Endothelial cell (in vitro differentiated cells): ENCODE measurements at regions not wholly inside any gene's neighbourhood (a gene's known extent, or its start where the extent isn't known, plus 50 kb on each side); places are given as distances from the start of the nearest gene placed in this dataset.
A peak's percentile ranks its signal among the peaks of the same experiment; 100 is the strongest.

Experiments
- DNase-seq: peaks from one replicate; pipeline ENCODE4 v3.0.0; 2021; ENCODE audit warnings: low spot score
- H3K27ac Mint-ChIP-seq: one replicate; pipeline ENCODE4 v1.8.0; 2021; ENCODE audit warnings: mixed read lengths, inconsistent platforms; ENCODE audit not compliant: unreplicated experiment
- H3K27me3 Mint-ChIP-seq: one replicate; pipeline ENCODE4 v1.8.0; 2021; ENCODE audit warnings: mild to moderate bottlenecking, moderate library complexity, mixed read lengths, inconsistent platforms; ENCODE audit not compliant: unreplicated experiment
- H3K36me3 Mint-ChIP-seq: one replicate; pipeline ENCODE4 v1.8.0; 2021; ENCODE audit warnings: mild to moderate bottlenecking, low read depth, mixed read lengths, inconsistent platforms; ENCODE audit not compliant: unreplicated experiment
- H3K4me1 Mint-ChIP-seq: one replicate; pipeline ENCODE4 v1.8.0; 2021; ENCODE audit warnings: mild to moderate bottlenecking, mixed read lengths, inconsistent platforms; ENCODE audit not compliant: unreplicated experiment
- H3K4me3 Mint-ChIP-seq: one replicate; pipeline ENCODE4 v1.8.0; 2021; ENCODE audit warnings: mild to moderate bottlenecking, mixed read lengths, inconsistent platforms; ENCODE audit not compliant: unreplicated experiment
- H3K9me3 Mint-ChIP-seq: one replicate; pipeline ENCODE4 v1.8.0; 2021; ENCODE audit warnings: mixed read lengths, inconsistent platforms; ENCODE audit not compliant: unreplicated experiment
- TF ChIP-seq, protein P1 (sequence below): fragments of 200-600 bp; sonication (generic); IDR thresholded peaks from one replicate; pipeline ENCODE4 v1.5.0; 2021; ENCODE audit warnings: antibody characterized with exemption; ENCODE audit not compliant: unreplicated experiment

DNA sequence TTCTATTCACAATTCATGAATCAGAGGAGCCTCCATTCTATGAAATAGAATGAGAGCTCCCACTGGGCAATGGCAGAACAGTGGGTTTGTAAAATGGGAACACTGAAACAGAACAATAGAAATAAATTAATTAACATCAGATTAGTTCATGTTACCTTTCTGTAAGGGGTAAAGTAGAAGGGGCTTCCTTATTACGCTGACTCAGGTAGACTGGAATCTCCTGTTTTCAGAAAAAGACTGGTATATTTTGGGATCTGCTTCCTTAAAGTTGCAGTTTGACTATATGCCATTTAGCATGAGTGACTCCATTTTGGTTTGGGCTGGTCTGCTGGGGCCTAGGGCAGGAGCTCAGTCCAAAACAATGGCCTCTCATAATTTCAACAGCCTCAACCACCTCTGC is 52.8 kb upstream of the ZFAND3 start:
- TF ChIP-seq, protein P1, sequence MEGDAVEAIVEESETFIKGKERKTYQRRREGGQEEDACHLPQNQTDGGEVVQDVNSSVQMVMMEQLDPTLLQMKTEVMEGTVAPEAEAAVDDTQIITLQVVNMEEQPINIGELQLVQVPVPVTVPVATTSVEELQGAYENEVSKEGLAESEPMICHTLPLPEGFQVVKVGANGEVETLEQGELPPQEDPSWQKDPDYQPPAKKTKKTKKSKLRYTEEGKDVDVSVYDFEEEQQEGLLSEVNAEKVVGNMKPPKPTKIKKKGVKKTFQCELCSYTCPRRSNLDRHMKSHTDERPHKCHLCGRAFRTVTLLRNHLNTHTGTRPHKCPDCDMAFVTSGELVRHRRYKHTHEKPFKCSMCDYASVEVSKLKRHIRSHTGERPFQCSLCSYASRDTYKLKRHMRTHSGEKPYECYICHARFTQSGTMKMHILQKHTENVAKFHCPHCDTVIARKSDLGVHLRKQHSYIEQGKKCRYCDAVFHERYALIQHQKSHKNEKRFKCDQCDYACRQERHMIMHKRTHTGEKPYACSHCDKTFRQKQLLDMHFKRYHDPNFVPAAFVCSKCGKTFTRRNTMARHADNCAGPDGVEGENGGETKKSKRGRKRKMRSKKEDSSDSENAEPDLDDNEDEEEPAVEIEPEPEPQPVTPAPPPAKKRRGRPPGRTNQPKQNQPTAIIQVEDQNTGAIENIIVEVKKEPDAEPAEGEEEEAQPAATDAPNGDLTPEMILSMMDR, result no peak
- Mint-ChIP-seq H3K4me3 (no peak overlapping the region), H3K36me3 (no peaks in the 10 kb centered on the region), H3K27me3 (peaks cover 8% of the 10 kb centered on the region), H3K9me3 (no peaks in the 10 kb centered on the region), H3K4me1 (no peaks in the 10 kb centered on the region), H3K27ac (peak overlapping the region; percentile 13)
- no peak for DNase-seq

DNA sequence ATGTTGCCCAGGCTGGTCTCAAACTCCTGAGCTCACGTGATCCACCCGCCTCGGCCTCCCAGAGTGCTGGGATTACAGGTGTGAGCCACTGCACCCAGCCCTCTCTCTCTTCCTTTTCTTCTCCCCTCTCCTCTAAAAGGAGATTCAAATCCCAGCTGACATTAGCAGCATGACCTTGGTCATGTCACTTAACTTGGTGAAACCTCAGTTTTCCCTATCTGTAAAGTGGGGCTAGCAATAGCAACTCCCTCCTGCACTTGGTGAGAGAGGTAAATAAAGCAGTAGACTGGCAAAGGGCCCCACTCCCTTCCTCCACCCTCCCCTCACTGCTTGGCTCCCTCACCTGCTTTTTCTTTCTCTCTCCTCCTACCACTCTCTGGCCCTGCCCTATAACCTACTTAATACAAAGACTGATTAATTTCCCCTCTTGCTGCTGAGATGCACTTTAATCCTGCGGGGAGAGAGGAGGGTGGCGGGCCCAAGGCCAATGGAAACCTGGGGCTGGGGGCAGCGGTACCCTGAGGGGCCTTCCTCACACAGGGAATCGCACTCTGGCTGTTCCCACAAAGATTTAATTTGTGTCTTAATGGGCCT is 54.2 kb upstream of the ZFAND3 start:
- H3K27ac Mint-ChIP-seq, result no peak overlapping the region
- no peaks in the 10 kb centered on the region for H3K36me3 Mint-ChIP-seq
- H3K4me1 Mint-ChIP-seq, result no peaks in the 10 kb centered on the region
- no peak overlapping the region for H3K4me3 Mint-ChIP-seq
- TF ChIP-seq, protein P1, result no peak
- DNase-seq, result no peak
- H3K9me3 Mint-ChIP-seq, result no peaks in the 10 kb centered on the region
- H3K27me3 Mint-ChIP-seq, result peaks cover 16% of the 10 kb centered on the region

DNA sequence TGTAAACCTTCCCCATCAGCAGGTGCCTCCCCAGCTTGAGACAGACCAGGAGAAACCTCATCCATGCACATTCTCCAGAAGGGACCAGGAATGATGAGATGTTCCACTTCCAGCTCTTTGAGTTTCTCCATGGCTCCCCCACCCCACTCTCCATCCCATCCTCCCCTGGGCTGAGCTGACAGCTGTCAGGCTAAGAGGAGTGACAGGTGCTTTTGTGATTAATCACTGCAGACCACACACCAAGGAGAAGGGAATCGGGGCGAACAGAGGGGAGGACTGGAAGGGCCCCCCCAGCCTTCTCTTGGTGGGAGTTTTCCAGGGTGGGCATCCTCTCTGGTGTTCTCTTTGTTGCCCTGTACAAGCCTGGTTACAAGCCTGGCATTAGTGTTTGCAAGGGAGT is 56.1 kb upstream of the ZFAND3 start:
- no peak for DNase-seq
- no peaks in the 10 kb centered on the region for H3K4me1 Mint-ChIP-seq
- H3K27ac Mint-ChIP-seq, result no peak overlapping the region
- peaks cover 17% of the 10 kb centered on the region for H3K27me3 Mint-ChIP-seq
- H3K4me3 Mint-ChIP-seq, result no peak overlapping the region
- no peaks in the 10 kb centered on the region for H3K36me3 Mint-ChIP-seq
- H3K9me3 Mint-ChIP-seq, result no peaks in the 10 kb centered on the region
- TF ChIP-seq, protein P1, result no peak

DNA sequence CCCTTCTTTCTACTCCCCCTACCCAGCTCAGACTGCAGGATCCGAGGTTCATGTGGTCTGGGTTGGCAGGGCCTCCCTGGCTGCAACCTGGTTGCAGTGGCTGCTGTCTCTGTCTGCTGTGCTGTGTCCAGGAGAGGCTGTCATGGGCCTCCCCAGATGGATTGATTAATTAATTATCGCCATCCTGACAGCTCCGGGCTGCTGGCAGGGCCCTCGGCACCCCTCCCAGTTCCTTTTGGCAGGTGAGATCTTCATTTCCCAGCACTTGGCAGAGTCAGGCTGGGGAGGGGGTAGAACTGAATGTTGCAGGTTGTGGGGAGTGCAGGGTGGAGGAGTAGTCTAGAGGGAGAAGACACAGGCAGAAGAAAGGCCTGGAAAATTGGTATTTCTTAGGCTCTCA is 56.7 kb upstream of the ZFAND3 start:
- Mint-ChIP-seq H3K9me3 (no peaks in the 10 kb centered on the region), H3K27ac (no peak overlapping the region), H3K4me3 (no peak overlapping the region), H3K27me3 (peaks cover 17% of the 10 kb centered on the region), H3K4me1 (no peaks in the 10 kb centered on the region), H3K36me3 (no peaks in the 10 kb centered on the region)
- DNase-seq, result no peak
- TF ChIP-seq, protein P1, result no peak

DNA sequence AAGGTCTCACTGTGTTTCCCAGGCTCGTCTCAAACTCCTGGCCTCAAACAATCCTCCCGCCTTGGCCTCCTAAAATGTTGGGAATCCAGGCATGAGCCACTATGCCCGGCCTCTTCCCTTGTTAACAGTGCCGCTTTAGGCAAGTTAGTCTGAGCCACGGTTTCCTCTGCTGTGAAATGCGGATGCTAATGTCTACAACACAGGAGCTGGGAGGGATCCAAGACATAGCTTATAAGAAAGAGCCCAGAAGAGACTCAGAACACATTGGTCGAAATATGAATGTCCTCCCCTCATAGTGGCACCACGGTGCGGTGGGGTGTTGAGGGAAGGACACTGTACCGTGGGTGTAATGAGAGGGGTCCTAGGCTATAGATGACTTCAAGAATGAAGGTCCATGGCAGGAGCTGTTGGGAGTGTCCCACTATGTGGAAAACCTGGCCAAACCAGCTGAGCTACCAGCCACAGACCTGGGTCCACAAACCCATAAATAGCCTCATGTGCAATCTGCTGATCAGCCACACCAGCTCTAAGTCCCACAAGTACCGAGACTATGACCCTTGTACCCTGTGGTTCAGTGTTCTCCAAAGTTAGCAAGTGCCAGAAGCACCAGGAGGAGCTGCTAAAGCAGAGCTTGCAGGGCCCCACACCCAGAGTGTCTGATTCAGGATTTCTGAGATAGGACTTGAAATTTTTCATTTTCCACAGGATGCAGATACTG is 57.8 kb upstream of the ZFAND3 start:
- peaks cover 18% of the 10 kb centered on the region for H3K27me3 Mint-ChIP-seq
- DNase-seq, result no peak
- TF ChIP-seq, protein P1, result no peak

More for the DNA sequence above, 57.8 kb upstream of the ZFAND3 start:
- no peaks in the 10 kb centered on the region for H3K9me3 Mint-ChIP-seq
- H3K4me1 Mint-ChIP-seq, result peaks cover under 1% of the 10 kb centered on the region
- H3K27ac Mint-ChIP-seq, result no peak overlapping the region
- H3K4me3 Mint-ChIP-seq, result no peak overlapping the region
- H3K36me3 Mint-ChIP-seq, result no peaks in the 10 kb centered on the region
